Stomach (tissue), 8 donors: ENCODE measurements at regions not wholly inside any gene's neighbourhood (a gene's known extent, or its start where the extent isn't known, plus 50 kb on each side); places are given as distances from the start of the nearest gene placed in this dataset.
A peak's percentile ranks its signal among the peaks of the same experiment; 100 is the strongest.

ENCODE experiments used
- DNase-seq, 2 donors: peaks; one replicate each; pipeline versions ENCODE4 v3.0.0 to v3.0.0-alpha.2; 2013 to 2019
- H3K27ac ChIP-seq, 5 donors: fragments of 200-600 bp in 4 of 5; sonication (generic) in 4 of 5; one replicate each; pipeline ENCODE4 v1.5.1; 2013 to 2019; ENCODE audit warnings: mild to moderate bottlenecking in 1 of 5, moderate library complexity in 1 of 5
- H3K27me3 ChIP-seq, 3 donors: fragments of 200-600 bp; sonication (generic); one replicate each; pipeline ENCODE4 v1.5.1; 2017 to 2019; ENCODE audit warnings: mixed run types in 1 of 3
- H3K36me3 ChIP-seq, 4 donors: fragments of 200-600 bp; sonication (generic); 1 replicate in 3 of 4; 2 replicates in 1 of 4; pipeline ENCODE4 v1.5.1; 2016 to 2019
- H3K4me1 ChIP-seq, 4 donors: fragments of 200-600 bp; sonication (generic); one replicate each; pipeline ENCODE4 v1.5.1; 2016 to 2019
- H3K4me3 ChIP-seq, 4 donors: fragments of 200-600 bp; sonication (generic) in 3 of 4; one replicate each; pipeline ENCODE4 v1.5.1; 2016 to 2019; ENCODE audit warnings: mild to moderate bottlenecking in 1 of 4
- H3K9me3 ChIP-seq, 4 donors: fragments of 200-600 bp; sonication (generic); one replicate each; pipeline ENCODE4 v1.5.1; 2016 to 2019
- EP300 ChIP-seq: sonication (generic); formaldehyde crosslinking; IDR thresholded peaks from one replicate; pipeline ENCODE4 v1.6.1; 2017; ENCODE audit warnings: antibody characterized with exemption
- POLR2A ChIP-seq, 4 donors: fragments of 450-650 bp; IDR thresholded peaks; one replicate each; pipeline ENCODE4 v1.6.1; 2016; ENCODE audit warnings: antibody characterized with exemption in 4 of 4, control low read depth in 2 of 4, mild to moderate bottlenecking in 1 of 4, moderate library complexity in 1 of 4
- POLR2AphosphoS5 ChIP-seq, 3 donors: sonication (generic); formaldehyde crosslinking; IDR thresholded peaks; one replicate each; pipeline ENCODE4 v1.6.1; 2016; ENCODE audit warnings: antibody characterized with exemption in 3 of 3
- WGBS, 5 donors: extraction: QIAGEN DNeasy Blood & Tissue Kit in 3 of 5; methylation state at CpG; one replicate each; pipeline versions ENCODE4 v1.1.5 to v1.1.7; 2013 to 2018; 5-methylcytosine and 5-hydroxymethylcytosine counted together
- intact Hi-C: fragments of 100-400 bp; cut with DNase I; formaldehyde crosslinking; loops from one replicate; pipeline ENCODE4 v1.15.1; 2023; ENCODE audit warnings: low total_unique reads
- TF ChIP-seq, protein P1 (sequence below), 7 experiments: fragments of 450-650 bp in 4 of 7; fragments of 200-600 bp in 3 of 7; sonication (generic) in 3 of 7; IDR thresholded peaks; one replicate each; pipeline ENCODE4 v1.5.1; 2016 to 2019; ENCODE audit warnings: antibody characterized with exemption in 7 of 7, control low read depth in 2 of 7, mild to moderate bottlenecking in 1 of 7
- donor health status: healthy with polysubstance abuse.
- donor health status: Bipolar disorder and iron deficiency.
- donor health status: healthy.

DNA sequence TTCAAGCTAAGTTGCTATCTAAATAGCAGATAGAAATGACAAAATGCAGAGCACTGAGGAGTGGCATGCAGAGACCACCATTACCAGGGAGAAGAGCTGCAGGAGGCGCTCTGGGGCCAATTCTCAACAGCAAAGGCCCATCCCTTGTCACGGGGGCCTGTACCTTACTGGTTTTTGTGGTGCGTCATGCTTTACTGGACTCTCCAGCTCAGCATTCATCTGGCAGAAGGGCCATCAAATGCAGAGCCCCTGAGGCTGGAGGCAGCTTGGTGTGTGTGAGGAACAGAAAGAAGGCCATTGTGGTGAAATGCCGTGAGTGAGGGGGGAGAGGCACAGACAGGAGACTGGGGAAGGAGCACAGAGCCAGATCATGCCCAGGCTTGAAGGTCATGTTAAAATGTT, 56.5 kb upstream of the NAV2 start:
- H3K27ac ChIP-seq, result no peak overlapping the region
- TF ChIP-seq POLR2A (IDR thresholded peaks at IDR 0.05) (no peak), POLR2AphosphoS5 (IDR thresholded peaks at IDR 0.05) (no peak), EP300 (no peak)
- TF ChIP-seq, protein P1, sequence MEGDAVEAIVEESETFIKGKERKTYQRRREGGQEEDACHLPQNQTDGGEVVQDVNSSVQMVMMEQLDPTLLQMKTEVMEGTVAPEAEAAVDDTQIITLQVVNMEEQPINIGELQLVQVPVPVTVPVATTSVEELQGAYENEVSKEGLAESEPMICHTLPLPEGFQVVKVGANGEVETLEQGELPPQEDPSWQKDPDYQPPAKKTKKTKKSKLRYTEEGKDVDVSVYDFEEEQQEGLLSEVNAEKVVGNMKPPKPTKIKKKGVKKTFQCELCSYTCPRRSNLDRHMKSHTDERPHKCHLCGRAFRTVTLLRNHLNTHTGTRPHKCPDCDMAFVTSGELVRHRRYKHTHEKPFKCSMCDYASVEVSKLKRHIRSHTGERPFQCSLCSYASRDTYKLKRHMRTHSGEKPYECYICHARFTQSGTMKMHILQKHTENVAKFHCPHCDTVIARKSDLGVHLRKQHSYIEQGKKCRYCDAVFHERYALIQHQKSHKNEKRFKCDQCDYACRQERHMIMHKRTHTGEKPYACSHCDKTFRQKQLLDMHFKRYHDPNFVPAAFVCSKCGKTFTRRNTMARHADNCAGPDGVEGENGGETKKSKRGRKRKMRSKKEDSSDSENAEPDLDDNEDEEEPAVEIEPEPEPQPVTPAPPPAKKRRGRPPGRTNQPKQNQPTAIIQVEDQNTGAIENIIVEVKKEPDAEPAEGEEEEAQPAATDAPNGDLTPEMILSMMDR (IDR thresholded peaks at IDR 0.05), result no peak
- no peaks in the 10 kb centered on the region for H3K36me3 ChIP-seq
- no peaks in the 10 kb centered on the region for H3K9me3 ChIP-seq
- intact Hi-C loops, result no loop called here
- DNase-seq, result no peak
- 85 to 95% (median 90%) methylated on average over 4 of the region's 4 CpGs for WGBS, 5 donors
- H3K4me3 ChIP-seq, result no peak overlapping the region
- peaks cover 0 to 10% (median 5%) of the 10 kb centered on the region in 4 donors for H3K4me1 ChIP-seq
- H3K27me3 ChIP-seq, result no peaks in the 10 kb centered on the region

DNA sequence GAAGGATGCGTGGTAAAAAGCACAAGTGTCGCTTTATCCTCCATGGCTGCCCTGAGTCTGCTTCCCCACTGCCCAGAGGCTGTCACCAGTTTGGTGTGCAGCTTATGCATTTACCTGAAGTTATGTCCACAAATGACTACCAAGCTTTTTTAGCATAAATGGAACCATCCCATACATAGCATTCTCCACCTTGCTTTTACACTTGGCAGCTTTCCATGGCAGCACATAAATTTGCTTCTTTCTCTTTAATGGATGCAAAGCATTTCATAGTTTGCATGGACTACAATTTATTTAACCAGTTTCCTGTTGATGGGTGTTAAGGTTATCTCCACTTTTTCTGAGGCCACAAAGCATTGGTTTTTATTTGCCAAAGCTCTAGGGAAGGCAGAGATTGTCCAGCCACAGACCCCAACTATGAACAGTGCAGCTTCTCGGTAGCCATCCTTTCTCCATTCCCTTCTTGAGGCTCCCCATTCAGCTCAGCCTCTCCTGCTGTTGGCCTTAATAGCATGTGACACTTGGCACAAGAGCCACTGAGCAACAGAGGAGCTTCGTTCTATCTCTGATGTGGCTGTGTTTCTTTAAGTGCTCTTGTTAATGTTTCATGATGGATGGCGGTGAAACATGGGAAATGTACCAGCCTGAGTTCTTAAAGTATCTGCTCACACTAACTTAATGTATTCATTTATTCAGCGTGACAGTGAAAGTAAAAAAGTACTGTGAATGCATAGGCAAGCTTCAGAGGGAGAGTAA, 59.8 kb upstream of the NAV2 start:
- no peak overlapping the region for H3K27ac ChIP-seq
- H3K36me3 ChIP-seq, result no peaks in the 10 kb centered on the region
- H3K4me3 ChIP-seq, result no peak overlapping the region
- no peak for TF ChIP-seq EP300
- TF ChIP-seq POLR2AphosphoS5 (IDR thresholded peaks at IDR 0.05), result no peak
- TF ChIP-seq, protein P1 (IDR thresholded peaks at IDR 0.05), result no peak
- TF ChIP-seq POLR2A (IDR thresholded peaks at IDR 0.05), result no peak
- intact Hi-C loops, result no loop called here
- no peaks in the 10 kb centered on the region for H3K9me3 ChIP-seq
- H3K4me1 ChIP-seq, result no peaks in the 10 kb centered on the region
- no peaks in the 10 kb centered on the region for H3K27me3 ChIP-seq
- WGBS, 5 donors, result 70 to 81% (median 74%) methylated on average over 6 of the region's 6 CpGs
- DNase-seq, result peak in 1 of 2 donors; percentile 51

DNA sequence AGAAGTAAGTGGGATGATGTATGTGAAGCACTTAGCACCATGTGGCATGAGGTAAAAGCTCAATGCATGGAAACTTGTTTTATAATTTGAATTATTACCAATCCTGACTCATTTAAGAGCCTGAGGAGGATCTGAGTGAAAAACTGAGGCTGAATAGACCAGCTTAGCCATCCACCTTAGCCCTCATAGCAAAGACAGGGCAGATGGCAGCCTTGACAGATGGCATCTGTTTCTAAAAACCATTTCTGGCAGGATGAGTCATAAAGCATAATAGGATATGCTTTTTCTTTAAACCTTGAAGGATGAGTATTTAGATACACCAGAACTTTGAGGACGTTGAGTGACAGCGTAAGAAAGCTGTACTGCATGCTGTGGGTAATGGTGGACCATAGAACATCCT, 61.0 kb upstream of the NAV2 start:
- WGBS, 5 donors, result 87 to 97% (median 93%) methylated on average over 2 of the region's 2 CpGs
- intact Hi-C loops, result no loop called here
- TF ChIP-seq EP300, result no peak
- TF ChIP-seq POLR2AphosphoS5 (IDR thresholded peaks at IDR 0.05), result no peak
- no peak for TF ChIP-seq POLR2A (IDR thresholded peaks at IDR 0.05)
- TF ChIP-seq, protein P1 (IDR thresholded peaks at IDR 0.05), result no peak
- no peaks in the 10 kb centered on the region for H3K9me3 ChIP-seq
- no peaks in the 10 kb centered on the region for H3K27me3 ChIP-seq
- H3K36me3 ChIP-seq, result no peaks in the 10 kb centered on the region
- H3K4me3 ChIP-seq, result no peak overlapping the region
- DNase-seq, result no peak
- peaks cover 0 to 3% (median 0%) of the 10 kb centered on the region in 4 donors for H3K4me1 ChIP-seq
- H3K27ac ChIP-seq, result no peak overlapping the region

DNA sequence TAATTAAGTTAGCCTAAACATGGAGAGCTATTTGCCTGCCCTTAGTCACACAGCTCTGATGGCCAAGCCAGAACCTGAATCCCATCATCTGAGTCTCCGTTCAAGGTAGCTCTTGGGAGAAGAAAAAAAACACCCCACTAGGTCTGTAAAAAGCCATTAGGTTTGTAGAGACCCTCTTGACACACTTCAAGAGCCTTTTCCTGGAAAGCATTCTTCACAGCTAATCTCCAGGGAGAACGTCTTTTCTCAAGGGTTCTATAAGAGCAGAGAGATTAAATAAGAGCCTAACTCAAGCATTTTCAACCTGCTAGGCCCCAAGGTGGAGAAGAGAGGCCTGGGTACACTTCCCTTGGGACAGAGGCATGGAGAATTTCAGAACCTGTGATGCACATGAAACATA, 61.6 kb upstream of the NAV2 start:
- Histone ChIP-seq H3K27me3 (no peaks in the 10 kb centered on the region), H3K9me3 (no peaks in the 10 kb centered on the region), H3K36me3 (no peaks in the 10 kb centered on the region), H3K27ac (no peak overlapping the region), H3K4me1 (peaks cover 0 to 3% (median 2%) of the 10 kb centered on the region in 4 donors), H3K4me3 (no peak overlapping the region)
- TF ChIP-seq POLR2A (IDR thresholded peaks at IDR 0.05) (no peak), POLR2AphosphoS5 (IDR thresholded peaks at IDR 0.05) (no peak), EP300 (no peak)
- TF ChIP-seq, protein P1 (IDR thresholded peaks at IDR 0.05), result no peak
- intact Hi-C loops, result no loop called here
- whole genome bisulfite sequencing, 5 donors, result 83 to 91% (median 88%) methylated on average over 2 of the region's 2 CpGs
- no peak for DNase-seq
